Putamen (tissue), 1 donor: ENCODE measurements at regions not wholly inside any gene's neighbourhood (a gene's known extent, or its start where the extent isn't known, plus 50 kb on each side); places are given as distances from the start of the nearest gene placed in this dataset.
"Not testable (repeated sequence)": the region's sequence is repeated elsewhere in the genome, so short reads cannot be mapped to it uniquely, and the experiment has no call there.

Experiments used
- DNase-seq: peaks from one replicate; pipeline ENCODE4 v3.0.0-alpha.2; 2016; ENCODE audit warnings: low spot score

GRCh38 chr10:8128511-8128910 is 74.0 kb downstream of the GATA3 start:
- no peak for DNase-seq

GRCh38 chr10:8129438-8129837 is 75.0 kb downstream of the GATA3 start:
- no peak for DNase-seq

- DNase-seq: no peak
Observed at GRCh38 chr10:8130973-8131911, 76.8 kb downstream of the GATA3 start.

- no peak for DNase-seq
Observed at GRCh38 chr10:8133146-8133545, 78.7 kb downstream of the GATA3 start.

GRCh38 chr10:8136736-8137135 is 82.2 kb downstream of the GATA3 start:
- DNase-seq: no peak

GRCh38 chr10:8137272-8137681 is 82.8 kb downstream of the GATA3 start:
- no peak for DNase-seq

- no peak for DNase-seq
Observed at GRCh38 chr10:8137726-8138125, 83.2 kb downstream of the GATA3 start.

- peak; percentile 7 for DNase-seq
Observed at GRCh38 chr10:8138471-8138870, 84.0 kb downstream of the GATA3 start.

GRCh38 chr10:8144496-8144895 is 90.0 kb downstream of the GATA3 start:
- DNase-seq: no peak

GRCh38 chr10:8146650-8147049 is 92.2 kb downstream of the GATA3 start:
- DNase-seq: no peak

- DNase-seq: no peak
Observed at GRCh38 chr10:8149991-8150390, 95.5 kb downstream of the GATA3 start.

- no peak for DNase-seq
Observed at GRCh38 chr10:8150401-8150905, 96.0 kb downstream of the GATA3 start.

- DNase-seq: no peak
Observed at GRCh38 chr10:8151086-8151485, 96.6 kb downstream of the GATA3 start.

GRCh38 chr10:8156918-8157317 is 102.4 kb downstream of the GATA3 start:
- no peak for DNase-seq

- DNase-seq: no peak
Observed at GRCh38 chr10:8158193-8159071, 103.9 kb downstream of the GATA3 start.

- DNase-seq: no peak
Observed at GRCh38 chr10:8159341-8160165, 105.1 kb downstream of the GATA3 start.

- no peak for DNase-seq
Observed at GRCh38 chr10:8163824-8164223, 109.3 kb downstream of the GATA3 start.

- not testable (repeated sequence) for DNase-seq
Observed at GRCh38 chr10:8164640-8165039, 110.2 kb downstream of the GATA3 start.

GRCh38 chr10:8168836-8169235 is 114.3 kb downstream of the GATA3 start:
- DNase-seq: no peak

GRCh38 chr10:8171008-8171407 is 116.5 kb downstream of the GATA3 start:
- no peak for DNase-seq

- no peak for DNase-seq
Observed at GRCh38 chr10:8172604-8173003, 118.1 kb downstream of the GATA3 start.
